ENCODE measurements at regions not wholly inside any gene's neighbourhood (a gene's known extent, or its start where the extent isn't known, plus 50 kb on each side); places are given as distances from the start of the nearest gene placed in this dataset.
"Not testable (repeated sequence)": the region's sequence is repeated elsewhere in the genome, so short reads cannot be mapped to it uniquely, and the experiment has no call there.

- DNase-seq (ENCODE audit: low spot score) = no peak
Observed at GRCh38 chr18:76640438-76640837, 145.4 kb upstream of the ZNF516 start.

DNA sequence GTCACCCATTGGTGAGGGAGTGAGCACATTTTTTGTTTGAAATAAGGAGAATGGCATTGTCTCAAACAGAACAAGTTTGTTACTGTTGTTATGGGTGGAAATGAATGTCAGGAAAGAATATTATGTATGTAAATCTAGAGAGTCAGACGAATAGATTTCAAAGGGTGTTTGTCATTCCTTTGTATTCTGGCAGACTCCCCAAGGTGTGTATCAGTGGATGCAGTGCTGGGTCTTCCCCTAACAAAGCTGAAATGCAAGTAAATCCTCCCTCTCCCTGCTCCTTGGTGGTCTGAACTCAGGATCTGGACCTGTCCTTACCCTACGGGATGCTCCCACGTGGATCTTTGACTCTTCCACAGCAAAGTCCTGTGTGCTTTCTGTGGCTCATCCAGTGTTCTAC is 139.5 kb upstream of the ZNF516 start:
- DNase-seq (ENCODE audit: low spot score) = no peak

DNA sequence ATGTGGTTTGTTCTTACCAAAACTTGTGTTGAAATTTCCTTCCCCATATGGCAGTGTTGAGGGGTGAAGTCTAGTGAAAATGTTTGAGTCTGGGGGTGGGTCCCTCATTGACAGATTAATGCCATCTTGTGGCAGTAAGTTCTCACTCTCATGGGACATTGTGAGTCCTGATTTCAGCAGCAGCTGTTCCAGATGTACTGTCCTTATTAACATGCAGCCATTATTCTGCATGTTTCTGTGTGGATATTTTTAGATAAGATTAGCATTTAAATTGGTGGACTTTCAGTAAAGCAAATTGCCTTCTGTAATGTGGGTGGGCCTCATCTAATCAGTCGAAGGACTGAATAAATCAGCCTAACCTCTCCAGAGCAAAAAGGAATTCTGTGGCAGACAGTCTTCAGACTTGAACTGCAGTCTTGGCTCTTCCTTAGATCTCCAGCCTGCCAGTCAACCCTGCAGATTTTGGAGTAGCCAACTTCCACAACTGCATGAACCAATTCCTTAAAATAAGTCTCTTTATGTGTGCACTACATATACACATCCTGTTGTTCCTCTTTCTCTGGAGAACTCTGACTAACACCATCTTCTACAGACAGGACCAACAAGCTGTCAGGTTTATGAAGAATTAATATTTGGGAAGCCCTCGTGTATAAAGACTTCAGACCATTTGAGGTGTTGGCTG is 138.7 kb upstream of the ZNF516 start:
- DNase-seq (ENCODE audit: low spot score) = no peak

GRCh38 chr18:76627444-76627843 is 132.4 kb upstream of the ZNF516 start:
- DNase-seq (ENCODE audit: low spot score) = no peak

DNA sequence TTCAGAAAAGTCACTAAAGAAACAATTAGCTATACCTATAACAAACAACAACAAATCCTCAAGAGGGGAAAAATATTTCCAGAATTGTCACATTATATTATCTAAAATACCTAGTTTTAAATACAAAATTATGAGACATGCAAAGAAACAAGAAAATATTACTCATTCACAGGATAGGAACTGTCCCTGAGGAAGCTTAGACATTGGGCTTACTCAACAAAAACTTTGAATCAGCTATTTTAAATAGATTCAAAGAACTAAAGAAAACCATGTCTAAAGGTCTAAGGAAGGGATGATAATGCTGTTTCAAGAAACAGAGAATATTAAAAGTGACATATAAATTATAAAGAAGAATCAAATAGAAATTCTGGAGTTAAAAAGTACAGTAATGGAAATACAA is 131.9 kb upstream of the ZNF516 start:
- no peak for DNase-seq (ENCODE audit: low spot score)

GRCh38 chr18:76622651-76623050 is 127.6 kb upstream of the ZNF516 start:
- DNase-seq (ENCODE audit: low spot score) = no peak

DNA sequence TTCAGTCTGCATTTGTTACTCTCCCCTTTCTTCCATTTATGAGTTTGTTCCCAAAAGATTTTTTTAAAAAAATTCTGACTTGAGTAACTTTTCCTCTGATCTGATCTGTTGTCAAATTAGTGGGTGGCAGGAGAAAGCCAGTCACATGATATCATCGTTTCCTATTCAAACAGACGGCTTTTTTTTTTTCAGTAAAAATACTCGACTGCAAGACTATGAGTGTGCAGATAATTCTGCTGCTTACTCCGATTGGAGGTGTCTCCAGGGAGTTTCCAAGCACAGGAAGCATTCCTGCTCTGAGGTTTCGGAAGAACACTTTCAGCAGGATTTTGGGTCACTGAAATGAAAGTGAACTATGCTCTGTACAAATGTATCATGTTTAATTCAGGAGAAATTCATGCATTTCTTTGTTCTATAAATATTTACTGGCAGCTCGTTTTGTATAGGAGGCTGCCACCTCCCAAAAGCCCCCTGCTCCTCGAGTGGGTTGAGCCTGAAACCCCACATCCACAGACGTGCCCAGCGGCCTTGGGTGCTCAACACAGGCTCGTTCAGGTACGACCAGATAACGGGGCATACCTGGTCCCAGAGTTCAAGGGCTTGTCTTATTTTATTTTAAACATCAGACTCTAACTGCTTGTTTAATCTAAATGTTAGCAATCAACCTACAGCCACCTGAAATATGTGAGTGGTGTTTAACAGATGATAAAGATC is 126.9 kb upstream of the ZNF516 start:
- no peak for DNase-seq (ENCODE audit: low spot score)

DNA sequence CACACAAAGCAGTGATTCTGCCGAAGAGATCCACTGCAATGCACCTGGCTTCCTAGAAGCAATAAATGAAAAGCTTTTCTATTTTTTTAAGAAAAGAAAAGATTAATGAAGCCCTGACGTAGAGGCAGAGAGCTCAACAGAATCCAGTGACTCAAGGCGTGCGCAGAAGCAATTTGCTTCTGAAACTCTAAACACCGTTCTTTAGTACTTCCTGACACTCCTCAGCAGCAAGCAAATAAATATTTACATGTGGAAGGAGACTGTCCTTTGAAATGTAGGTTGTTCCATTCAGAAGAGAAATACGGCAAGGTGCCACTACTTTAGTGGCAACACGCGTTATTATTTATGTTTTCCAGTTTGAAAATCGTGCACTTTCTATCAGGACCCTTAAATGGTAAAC is 126.2 kb upstream of the ZNF516 start:
- no peak for DNase-seq (ENCODE audit: low spot score)

DNA sequence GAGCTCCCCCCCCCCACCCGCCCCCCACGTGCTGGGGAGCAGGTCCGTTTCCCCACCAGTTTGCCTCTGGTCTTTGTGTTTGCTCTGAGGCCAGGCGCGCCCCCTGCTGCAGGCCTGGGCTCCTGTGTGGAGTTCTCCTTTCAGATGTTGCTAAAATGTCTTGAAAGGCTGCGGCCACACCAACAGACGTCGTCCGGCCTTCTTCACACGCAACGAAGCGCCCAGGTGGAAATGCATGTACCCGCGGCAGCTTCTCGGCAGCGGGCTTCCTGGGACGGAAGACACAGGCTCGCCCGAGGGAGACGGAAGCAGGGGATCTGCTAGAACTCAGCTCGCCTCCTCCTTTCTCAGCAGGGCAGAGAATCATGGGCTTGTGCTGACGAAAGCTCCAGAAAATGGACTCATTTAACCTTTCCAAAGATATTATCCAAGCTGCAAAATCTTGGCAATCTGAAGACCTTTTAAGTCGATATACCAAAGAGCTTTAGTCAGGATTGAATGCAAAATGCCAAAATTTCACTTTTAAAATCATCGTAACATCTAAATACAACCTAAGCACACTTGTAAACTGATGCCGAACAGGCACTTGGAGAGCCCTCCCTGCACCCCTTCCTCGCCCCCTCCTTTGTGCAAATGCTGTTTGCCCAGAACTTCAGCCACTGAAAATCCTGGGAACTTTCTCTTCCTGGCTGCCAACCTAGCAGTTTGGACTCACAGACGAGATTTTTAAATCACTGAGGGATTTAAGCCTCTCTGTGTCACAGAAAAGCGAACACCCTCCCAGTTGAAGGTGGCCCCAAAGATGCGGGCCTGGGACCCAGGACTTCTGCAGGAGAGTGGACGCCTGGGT is 125.5 kb upstream of the ZNF516 start:
- DNase-seq (ENCODE audit: low spot score) = peak; percentile 65

DNA sequence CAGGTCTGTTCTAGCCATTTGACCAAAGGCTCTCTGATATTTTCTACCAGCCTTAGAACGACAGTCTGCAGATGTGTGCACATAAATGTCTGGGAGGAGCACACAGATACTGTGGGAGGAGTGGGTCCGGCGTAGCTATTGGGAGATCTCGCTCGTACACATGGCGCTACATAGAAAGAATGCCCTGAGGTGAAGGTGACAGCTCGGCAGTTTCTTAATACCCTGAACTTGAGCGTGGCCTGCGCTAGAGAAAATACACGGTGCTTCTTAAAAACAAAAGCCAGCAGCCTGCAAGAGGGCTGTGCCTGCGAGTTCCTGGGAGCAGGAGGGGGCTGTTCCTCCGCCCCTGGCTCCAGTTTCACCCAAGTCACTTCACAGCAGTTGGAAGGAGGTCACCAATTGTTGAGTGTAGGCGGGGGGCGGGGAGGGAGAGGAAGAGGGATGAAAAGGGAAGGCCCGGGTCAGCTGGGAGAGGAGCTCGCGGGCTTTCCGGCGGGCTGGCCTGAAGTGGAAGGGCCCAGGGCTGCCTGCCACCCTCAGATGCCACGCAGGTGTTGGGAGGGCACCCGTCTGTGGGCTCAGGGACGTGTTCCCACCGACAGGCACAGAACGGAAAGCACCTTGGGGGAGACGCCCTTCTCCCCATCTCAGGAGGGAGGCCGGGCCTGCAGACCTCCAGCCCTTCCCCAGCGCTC is 124.7 kb upstream of the ZNF516 start:
- peak; percentile 53 for DNase-seq (ENCODE audit: low spot score)

DNA sequence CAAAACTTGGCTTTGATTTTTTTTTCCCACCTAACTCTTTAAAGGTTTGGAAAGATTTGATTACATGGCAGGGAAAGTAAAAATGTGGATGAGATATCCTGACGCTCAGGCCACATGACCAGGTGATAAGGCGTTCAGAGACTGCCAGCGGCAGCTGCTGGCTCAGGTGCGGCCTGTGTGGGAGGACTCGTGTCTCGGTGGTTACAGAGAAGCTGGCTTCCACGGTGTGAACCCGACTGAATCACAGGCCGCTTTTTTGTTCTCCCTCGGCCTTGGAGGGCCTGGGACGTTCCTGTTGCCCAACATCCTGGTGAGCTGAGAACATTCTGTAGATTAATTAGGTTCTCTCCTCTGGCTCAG is 124.2 kb upstream of the ZNF516 start:
- DNase-seq (ENCODE audit: low spot score) = peak; percentile 58

DNA sequence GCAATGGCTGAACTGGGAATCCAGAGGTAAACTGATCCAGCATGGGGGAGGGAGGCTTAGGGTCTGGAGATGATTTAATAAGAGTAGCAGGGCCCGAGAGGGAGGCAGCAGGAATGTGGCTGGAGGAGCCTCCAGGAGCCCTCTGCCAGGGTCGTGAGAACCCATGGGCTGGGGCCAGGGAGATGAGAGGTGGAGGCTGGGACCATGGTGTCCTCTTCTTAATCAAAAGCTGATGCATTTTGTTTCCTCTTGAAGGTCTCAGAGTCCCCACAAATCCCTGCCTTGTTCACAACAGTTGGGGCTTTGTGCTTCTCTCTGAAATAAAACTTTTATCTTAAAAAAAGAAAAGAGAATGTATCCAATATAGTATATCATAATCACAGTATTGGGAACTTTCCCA is 123.7 kb upstream of the ZNF516 start:
- DNase-seq (ENCODE audit: low spot score) = no peak

GRCh38 chr18:76616373-76616772 is 121.3 kb upstream of the ZNF516 start:
- no peak for DNase-seq (ENCODE audit: low spot score)

DNA sequence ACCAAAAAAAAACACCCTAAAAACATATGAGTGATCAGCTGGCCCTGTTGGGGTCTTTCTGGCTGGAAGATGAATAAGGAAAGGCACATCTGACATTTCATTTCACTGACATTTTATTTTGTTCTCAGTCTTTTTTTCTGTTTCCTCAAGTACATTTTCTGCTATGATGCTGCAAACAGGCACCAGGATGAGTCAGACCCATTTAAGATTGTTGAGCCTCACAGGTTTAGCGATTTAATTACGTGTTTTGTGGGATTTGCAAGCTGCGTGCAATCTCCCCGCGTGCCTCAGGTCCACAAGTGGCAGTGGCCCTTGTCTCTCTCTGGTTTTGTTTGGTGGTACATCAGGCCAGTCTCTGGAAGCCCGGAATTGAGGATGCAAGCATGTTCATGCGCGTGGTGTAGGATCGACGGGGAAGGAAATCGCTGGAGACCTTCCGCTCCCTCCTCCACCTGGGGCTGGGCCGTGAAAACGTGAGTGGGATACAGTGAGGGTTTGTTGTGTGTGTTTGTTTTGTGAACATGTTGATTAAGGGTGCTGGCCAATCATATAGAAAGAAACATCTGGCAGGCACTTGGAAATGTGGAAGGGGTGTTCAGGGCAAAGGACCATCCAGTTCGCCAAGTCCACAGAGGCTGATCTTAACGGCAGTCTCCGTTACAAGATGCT is 120.2 kb upstream of the ZNF516 start:
- DNase-seq (ENCODE audit: low spot score) = no peak

DNA sequence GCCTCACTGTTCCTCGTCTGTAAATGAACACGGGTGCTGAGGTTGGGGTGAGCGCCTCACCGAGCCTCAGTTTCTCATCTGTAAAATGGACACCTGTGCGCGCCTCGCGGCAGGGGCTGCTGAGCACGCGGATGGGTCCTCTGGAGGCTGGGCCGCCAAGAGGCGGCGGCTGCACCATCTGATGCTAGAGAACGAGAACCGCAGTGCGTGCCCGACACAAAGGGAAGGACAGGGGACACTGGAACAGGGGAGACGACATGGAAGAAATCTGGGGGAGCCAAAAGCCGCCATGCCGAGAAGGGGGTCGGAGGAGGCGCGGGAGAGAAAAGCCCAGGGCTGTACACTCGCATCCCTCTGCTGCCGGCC is 118.7 kb upstream of the ZNF516 start:
- DNase-seq (ENCODE audit: low spot score) = no peak

DNA sequence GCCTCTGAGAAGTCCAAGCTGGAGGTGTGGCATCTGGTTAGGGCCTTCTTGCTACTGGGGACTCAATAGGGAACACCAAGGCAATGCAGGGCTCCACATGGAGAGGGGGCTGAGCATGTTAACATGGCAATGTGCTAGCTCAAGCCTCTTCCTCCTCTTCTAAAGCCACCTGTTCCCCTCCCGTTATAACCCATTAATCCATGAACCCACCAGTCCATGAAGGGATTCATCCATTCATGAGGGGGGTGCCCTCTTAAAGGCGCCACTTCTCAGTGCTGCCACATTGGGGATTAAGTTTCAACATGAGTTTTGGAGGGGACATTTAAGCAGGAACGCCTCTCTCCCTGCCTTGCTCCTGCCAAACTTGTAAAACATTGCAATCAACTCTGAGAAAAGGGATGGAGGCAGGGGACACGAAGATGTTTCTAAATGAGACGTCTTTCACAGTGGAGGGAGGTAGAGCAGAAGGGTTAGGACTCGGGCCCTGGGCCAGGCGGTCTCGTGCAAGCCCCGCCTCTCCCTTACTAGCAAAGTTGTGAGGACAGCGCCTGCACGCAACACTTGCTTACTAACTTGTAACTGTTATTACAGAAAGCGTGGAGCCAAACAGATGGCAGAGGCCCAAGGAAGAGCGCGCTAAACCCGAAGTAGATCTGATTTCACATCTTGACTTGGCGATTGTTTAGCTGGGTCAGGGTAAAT is 118.2 kb upstream of the ZNF516 start:
- no peak for DNase-seq (ENCODE audit: low spot score)

- DNase-seq (ENCODE audit: low spot score) = not testable (repeated sequence)
Observed at GRCh38 chr18:76611750-76612045, 116.7 kb upstream of the ZNF516 start.

- no peak for DNase-seq (ENCODE audit: low spot score)
Observed at GRCh38 chr18:76610933-76611749, 116.1 kb upstream of the ZNF516 start.

GRCh38 chr18:76610012-76610411 is 115.0 kb upstream of the ZNF516 start:
- no peak for DNase-seq (ENCODE audit: low spot score)

GRCh38 chr18:76605341-76605929 is 110.4 kb upstream of the ZNF516 start:
- no peak for DNase-seq (ENCODE audit: low spot score)

Data from mucosa of gallbladder (tissue), 1 donor.